ENCODE measurements at regions not wholly inside any gene's neighbourhood (a gene's known extent, or its start where the extent isn't known, plus 50 kb on each side); places are given as distances from the start of the nearest gene placed in this dataset.
"Not testable (repeated sequence)": the region's sequence is repeated elsewhere in the genome, so short reads cannot be mapped to it uniquely, and the experiment has no call there.

DNA sequence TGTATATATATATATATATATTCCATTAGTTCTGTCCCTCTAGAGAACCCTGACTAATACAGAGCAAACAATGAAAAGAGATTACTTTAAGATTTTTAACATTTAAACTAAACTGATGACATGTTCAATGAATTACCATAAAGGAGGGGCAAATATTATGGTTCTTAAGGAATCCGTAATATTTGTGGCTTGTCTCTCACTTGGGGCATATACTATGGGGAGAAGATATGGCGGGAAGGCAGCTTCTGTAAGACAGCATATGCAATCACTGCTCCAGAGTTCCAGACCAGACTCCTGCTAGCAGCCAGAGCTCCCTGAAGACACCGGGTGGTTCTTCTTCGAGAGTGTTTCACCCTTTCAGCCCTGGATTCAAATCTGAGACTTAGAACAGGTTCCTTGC, 321.1 kb upstream of the NT5E start:
- no peak for DNase-seq

DNA sequence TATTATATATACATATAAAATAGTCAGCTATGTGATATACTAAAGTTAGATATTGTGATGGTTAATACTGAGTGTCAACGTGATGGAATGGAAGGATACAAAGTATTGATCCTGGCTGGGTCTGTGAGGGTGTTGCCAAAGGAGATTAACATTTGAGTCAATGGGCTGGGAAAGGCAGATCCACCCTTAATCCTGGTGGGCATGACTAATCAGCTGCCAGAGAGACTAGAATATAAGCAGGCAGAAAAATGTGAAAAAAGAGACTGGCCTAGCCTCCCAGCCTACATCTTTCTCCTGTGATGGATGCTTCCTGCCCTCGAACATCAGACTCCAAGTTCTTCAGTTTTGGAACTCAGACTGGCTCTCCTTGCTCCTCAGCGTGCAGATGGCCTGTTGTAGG, 321.6 kb upstream of the NT5E start:
- not testable (repeated sequence) for DNase-seq

DNA sequence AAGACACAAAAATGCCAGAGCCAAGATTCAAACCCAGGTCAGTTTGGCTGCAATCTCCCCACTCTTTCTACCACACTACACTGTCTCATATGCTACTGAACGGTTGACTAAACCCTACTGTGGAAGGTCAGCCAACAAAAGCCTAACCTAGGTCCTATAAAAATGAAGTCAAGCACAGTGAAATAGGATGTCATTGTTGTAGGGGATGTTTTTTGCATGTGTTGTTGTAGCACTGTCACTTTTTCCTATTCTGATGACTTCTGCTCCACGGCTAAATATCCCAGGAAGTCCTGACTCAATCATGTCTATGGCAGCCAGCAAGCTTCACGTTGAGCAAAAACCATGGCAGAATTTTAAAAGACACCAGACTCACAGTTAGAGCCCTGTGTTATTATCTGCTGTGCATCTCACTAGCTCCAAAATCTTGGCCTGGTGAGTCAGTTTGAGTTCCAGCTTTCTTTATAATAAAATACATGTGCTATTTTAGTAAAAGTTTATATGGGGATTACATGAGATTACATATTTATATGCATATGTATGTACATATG, 322.1 kb upstream of the NT5E start:
- no peak for DNase-seq

GRCh38 chr6:85127168-85127498, 322.8 kb upstream of the NT5E start:
- no peak for DNase-seq

GRCh38 chr6:85126485-85127167, 323.3 kb upstream of the NT5E start:
- DNase-seq: peak in 31 of 51 donors; percentile 0 to 50 (median 10)

GRCh38 chr6:85125526-85125925, 324.4 kb upstream of the NT5E start:
- no peak for DNase-seq

GRCh38 chr6:85124472-85125354, 325.2 kb upstream of the NT5E start:
- DNase-seq: no peak

DNA sequence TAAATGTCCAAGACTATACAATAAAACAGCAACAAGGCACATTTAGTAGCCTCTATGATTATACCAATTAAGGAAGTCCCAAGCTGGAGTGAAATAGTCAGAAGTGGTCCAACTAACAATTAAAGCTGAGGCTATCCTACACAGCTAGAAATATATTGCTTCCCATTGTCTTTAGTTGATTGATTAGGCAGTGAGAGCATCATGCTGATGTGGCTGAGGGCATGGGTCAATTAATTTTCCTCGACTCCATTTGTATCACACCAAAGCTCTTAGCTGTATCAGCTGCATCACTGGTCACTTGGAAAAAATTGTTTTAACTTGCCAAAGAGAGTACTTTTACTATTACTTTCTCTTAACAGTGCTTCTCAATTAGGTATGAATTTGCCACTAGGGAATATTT, 328.7 kb upstream of the NT5E start:
- no peak for DNase-seq

- no peak for DNase-seq
Measured at GRCh38 chr6:85118652-85119235, 331.1 kb upstream of the NT5E start.

GRCh38 chr6:85118233-85118632, 331.6 kb upstream of the NT5E start:
- DNase-seq: no peak

GRCh38 chr6:85116475-85116874, 333.4 kb upstream of the NT5E start:
- DNase-seq: no peak

- DNase-seq: no peak
Measured at GRCh38 chr6:85115876-85116275, 334.0 kb upstream of the NT5E start.

- DNase-seq: no peak
Measured at GRCh38 chr6:85115376-85115775, 334.5 kb upstream of the NT5E start.

DNA sequence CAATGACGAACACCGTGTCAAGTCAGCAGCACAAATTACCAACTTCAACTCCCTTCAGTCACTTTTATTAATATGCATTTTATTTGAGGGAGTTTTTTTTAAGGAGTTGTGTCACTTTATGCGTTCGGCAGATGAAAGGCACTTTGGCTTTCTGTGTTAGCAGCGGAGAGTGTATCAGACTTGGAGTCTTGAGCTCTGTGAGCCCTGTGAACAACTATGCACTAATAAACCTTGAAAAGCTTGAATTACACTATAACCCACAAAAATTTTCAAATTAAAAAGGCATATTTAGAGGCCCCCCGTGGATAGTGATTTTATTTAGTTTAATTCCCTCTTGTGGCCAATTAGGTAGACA, 335.3 kb upstream of the NT5E start:
- DNase-seq: no peak

- DNase-seq: no peak
Measured at GRCh38 chr6:85113934-85114580, 335.8 kb upstream of the NT5E start.

DNA sequence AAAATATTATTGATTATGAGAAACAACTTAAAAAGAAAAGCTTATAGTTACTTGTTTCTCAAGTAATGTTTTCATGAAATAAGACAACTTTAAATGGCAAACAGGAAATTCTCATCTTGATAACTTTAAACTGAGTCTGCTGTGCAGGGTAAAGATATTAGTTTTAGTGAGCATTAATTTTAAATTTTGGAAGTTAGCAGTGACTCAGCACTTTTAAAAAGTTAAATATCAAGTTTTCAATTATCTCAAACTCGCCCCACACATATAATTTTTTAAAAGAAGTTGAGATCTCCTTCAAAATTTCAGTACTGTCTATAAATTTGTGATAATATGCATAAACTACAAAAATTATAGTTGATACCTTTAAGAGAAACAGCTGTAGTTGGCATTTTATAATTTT, 337.3 kb upstream of the NT5E start:
- no peak for DNase-seq

DNA sequence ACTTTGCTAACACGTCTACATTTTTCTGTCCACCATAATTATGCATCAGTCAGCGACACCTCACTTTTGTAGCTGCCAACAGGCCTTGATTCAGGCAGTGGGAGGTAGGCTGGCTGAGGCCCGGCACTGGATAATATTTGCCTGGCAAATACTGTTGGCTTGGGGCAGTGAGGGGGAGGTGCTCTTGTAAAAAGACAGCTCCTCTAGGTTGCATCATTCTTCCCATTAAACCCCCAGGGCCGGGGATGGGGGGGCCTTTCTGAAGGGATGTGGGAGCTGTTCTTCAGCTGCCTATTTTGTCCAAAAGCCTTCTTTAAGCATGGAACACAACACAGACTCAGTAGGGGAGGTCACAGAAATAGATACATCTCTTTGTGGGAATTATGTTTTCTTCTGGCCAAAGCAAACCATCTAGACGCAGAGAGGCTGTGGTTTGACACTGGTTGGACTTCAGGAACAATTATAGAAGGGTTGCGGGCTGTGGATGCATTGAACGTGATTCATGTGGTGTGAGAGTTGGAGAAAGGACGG, 338.3 kb upstream of the NT5E start:
- no peak for DNase-seq

DNA sequence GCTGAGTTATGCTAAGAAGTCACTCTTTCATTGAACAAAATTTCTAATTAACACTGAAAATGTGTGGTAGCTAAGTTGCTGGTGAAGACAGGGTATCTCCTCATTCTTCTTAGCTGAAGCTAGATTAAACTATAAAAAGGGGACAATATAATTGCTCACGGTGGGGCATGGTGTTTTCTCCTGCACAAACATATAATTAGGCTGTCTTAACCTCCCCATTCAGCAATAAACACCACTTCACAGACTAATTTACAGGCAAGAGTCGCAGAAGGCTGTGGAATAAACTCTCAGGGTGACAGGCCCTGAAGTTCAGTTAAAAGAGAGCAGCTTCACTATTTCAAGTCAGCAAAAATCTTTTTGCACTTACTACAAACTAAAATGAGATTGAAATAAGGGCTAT, 338.9 kb upstream of the NT5E start:
- DNase-seq: no peak

DNA sequence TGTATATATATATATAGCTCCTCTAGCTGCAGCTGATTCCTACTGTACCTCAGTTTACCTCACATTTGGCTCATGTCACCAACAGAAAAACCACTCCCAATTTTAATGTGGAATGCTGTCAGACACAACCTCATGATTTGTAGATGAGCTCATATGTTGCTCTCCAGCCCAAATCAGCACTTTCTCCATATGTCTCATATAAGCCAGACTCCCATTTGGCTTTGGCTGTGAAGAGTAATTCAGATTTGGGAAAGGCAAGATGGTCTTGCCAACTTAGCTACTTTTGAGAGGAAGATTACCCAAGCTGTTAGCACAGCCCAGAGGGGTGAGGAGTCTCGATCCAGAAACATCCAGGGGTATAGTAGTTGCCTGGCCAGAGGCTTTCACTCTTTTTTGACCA, 342.2 kb upstream of the NT5E start:
- DNase-seq: no peak

DNA sequence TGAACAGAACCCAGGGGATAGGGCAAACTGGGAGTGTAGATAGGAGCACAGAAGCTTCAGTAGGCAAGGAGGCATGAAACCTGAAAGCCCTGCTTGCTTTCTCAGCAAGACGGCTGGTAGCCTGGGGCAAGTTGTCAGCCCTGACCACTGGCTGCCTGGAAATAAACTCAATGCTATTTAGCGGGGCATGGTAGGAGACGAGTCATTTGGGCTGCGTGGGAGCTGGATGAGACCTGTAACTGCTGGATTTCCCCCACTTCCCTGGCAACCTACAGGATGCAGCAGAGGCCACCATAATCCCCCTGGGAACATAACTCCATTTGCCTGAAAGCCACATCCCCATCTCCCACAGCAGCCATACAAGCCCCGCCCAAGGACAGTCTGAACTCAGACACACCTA, 332.6 kb upstream of the TBX18 start:
- DNase-seq: no peak

GRCh38 chr6:85092226-85092625, 327.8 kb upstream of the TBX18 start:
- DNase-seq: no peak

GRCh38 chr6:85089255-85089654, 324.9 kb upstream of the TBX18 start:
- DNase-seq: no peak
